ENCODE measurements at regions not wholly inside any gene's neighbourhood (a gene's known extent, or its start where the extent isn't known, plus 50 kb on each side); places are given as distances from the start of the nearest gene placed in this dataset.
"Not testable (repeated sequence)": the region's sequence is repeated elsewhere in the genome, so short reads cannot be mapped to it uniquely, and the experiment has no call there.

- no peak for DNase-seq (ENCODE audit: low read depth)
These were observed 221.7 kb upstream of the RXFP2 start for GRCh38 chr13:31517599-31517998.

GRCh38 chr13:31518645-31519044 is 220.7 kb upstream of the RXFP2 start:
- DNase-seq (ENCODE audit: low read depth), result no peak

GRCh38 chr13:31521435-31521834 is 217.9 kb upstream of the RXFP2 start:
- DNase-seq (ENCODE audit: low read depth), result peak; percentile 15

- DNase-seq (ENCODE audit: low read depth), result no peak
These were observed 216.9 kb upstream of the RXFP2 start for GRCh38 chr13:31522396-31522795.

- no peak for DNase-seq (ENCODE audit: low read depth)
These were observed 211.2 kb upstream of the RXFP2 start for GRCh38 chr13:31528176-31528575.

- no peak for DNase-seq (ENCODE audit: low read depth)
These were observed 210.6 kb upstream of the RXFP2 start for GRCh38 chr13:31528758-31529157.

- DNase-seq (ENCODE audit: low read depth), result no peak
These were observed 208.4 kb upstream of the RXFP2 start for GRCh38 chr13:31530922-31531321.

GRCh38 chr13:31537052-31537451 is 202.3 kb upstream of the RXFP2 start:
- no peak for DNase-seq (ENCODE audit: low read depth)

GRCh38 chr13:31538067-31539042 is 201.0 kb upstream of the RXFP2 start:
- DNase-seq (ENCODE audit: low read depth), result no peak

GRCh38 chr13:31540281-31540680 is 199.0 kb upstream of the RXFP2 start:
- no peak for DNase-seq (ENCODE audit: low read depth)

- no peak for DNase-seq (ENCODE audit: low read depth)
These were observed 196.1 kb upstream of the RXFP2 start for GRCh38 chr13:31543190-31543589.

GRCh38 chr13:31545616-31546015 is 193.7 kb upstream of the RXFP2 start:
- DNase-seq (ENCODE audit: low read depth), result peak; percentile 27

GRCh38 chr13:31556376-31556775 is 182.9 kb upstream of the RXFP2 start:
- DNase-seq (ENCODE audit: low read depth), result peak; percentile 19

GRCh38 chr13:31584221-31584620 is 155.1 kb upstream of the RXFP2 start:
- not testable (repeated sequence) for DNase-seq (ENCODE audit: low read depth)

GRCh38 chr13:31587698-31588266 is 151.5 kb upstream of the RXFP2 start:
- no peak for DNase-seq (ENCODE audit: low read depth)

GRCh38 chr13:31588316-31588715 is 151.0 kb upstream of the RXFP2 start:
- no peak for DNase-seq (ENCODE audit: low read depth)

- no peak for DNase-seq (ENCODE audit: low read depth)
These were observed 150.4 kb upstream of the RXFP2 start for GRCh38 chr13:31588893-31589292.

- no peak for DNase-seq (ENCODE audit: low read depth)
These were observed 147.6 kb upstream of the RXFP2 start for GRCh38 chr13:31591642-31592233.

GRCh38 chr13:31594056-31594455 is 145.3 kb upstream of the RXFP2 start:
- no peak for DNase-seq (ENCODE audit: low read depth)

GRCh38 chr13:31595563-31595962 is 143.8 kb upstream of the RXFP2 start:
- DNase-seq (ENCODE audit: low read depth), result no peak

GRCh38 chr13:31598990-31599389 is 140.3 kb upstream of the RXFP2 start:
- no peak for DNase-seq (ENCODE audit: low read depth)

- DNase-seq (ENCODE audit: low read depth), result no peak
These were observed 134.1 kb upstream of the RXFP2 start for GRCh38 chr13:31605076-31605860.
